Islet precursor cell (in vitro differentiated cells): ENCODE measurements at regions not wholly inside any gene's neighbourhood (a gene's known extent, or its start where the extent isn't known, plus 50 kb on each side); places are given as distances from the start of the nearest gene placed in this dataset.
"Not testable (repeated sequence)": the region's sequence is repeated elsewhere in the genome, so short reads cannot be mapped to it uniquely, and the experiment has no call there.

Experiments
- DNase-seq: peaks from one replicate; pipeline ENCODE4 v3.0.0-alpha.2; 2018

- DNase-seq: not testable (repeated sequence)
Observed at GRCh38 chr14:105662043-105662442, 135.7 kb downstream of the TMEM121 start.

GRCh38 chr14:105662592-105662991 lies 136.2 kb downstream of the TMEM121 start:
- not testable (repeated sequence) for DNase-seq

GRCh38 chr14:105663323-105663722 lies 136.9 kb downstream of the TMEM121 start:
- DNase-seq: not testable (repeated sequence)

GRCh38 chr14:105663818-105664596 lies 137.6 kb downstream of the TMEM121 start:
- not testable (repeated sequence) for DNase-seq

- DNase-seq: no peak
Observed at GRCh38 chr14:105664691-105665090, 138.3 kb downstream of the TMEM121 start.

DNA sequence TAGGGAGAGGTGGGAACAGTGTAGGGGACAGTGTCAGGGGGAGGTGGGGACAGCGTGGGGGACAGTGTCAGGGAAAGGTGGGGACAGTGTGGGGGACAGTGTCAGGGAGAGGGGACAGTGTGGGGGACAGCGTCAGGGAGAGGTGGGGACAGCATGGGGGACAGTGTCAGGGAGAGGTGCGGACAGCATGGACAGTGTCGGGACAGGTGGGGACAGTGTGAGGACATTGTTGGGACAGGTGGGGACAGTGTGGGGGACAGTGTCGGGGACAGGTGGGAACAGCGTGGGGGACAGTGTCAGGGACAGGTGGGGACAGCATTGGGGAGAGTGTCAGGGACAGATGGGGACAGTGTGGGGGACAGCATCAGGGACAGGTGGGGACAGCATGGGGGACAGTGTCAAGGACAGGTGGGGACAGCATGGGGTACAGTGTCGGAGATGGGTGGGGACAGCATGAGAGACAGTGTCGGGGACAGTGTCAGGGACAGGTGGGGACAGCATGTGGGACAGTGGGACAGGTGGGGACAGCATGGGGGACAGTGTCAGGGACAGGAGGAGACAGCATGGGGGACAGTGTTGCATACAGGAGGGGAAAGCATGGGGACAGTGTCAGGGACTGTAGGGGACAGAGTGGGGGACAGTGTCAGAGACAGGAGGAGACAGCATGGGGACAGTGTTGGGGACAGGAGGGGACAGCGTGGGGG lies 139.0 kb downstream of the TMEM121 start:
- DNase-seq: no peak

DNA sequence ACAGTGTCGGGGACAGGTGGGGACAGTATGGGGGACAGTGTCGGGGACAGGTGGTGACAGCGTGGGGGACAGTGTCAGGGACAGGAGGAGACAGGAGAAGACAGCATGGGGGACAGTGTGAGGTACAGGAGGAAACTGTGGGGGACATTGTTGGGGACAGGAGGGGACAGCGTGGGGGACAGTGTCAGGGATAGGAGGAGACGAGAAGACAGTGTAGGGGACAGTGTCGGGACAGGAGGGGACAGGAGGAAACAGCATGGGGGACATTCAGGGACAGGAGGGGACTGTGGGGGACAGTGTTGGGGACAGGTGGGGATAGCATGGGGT lies 139.5 kb downstream of the TMEM121 start:
- no peak for DNase-seq

GRCh38 chr14:105666420-105666819 lies 140.0 kb downstream of the TMEM121 start:
- no peak for DNase-seq

DNA sequence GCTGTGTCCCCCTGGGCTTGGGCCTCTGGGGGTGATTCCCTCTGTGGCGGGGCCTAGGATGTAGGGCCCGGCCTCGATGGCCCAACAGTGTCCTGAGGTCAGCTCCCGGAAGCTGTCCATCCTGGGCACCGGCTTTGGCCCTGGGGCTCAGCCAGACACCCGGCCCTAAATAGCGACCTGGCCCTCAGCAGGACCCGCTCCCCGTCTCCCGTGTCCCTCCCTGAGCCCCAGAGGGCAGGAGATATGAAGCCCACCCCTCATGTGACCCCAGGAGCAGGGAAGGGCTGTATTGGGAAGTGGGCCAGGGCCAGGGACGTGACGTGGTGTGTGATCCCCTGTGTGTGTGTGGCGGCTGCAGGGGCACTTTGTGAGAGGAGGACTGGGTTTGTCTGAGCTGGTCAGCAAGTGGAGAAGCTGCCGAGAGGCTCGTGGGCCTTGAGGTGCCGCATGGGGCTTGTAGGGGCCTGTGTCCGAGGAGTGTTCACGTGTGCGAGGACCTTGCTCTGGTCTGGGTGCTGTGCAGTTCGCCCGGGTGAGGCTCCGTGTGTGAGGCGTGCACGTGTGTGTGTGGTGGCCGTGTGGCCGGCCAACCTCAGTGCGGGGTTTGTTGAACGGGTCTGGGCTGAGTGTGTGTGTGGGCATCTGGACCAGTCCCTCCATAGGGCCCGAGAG lies 140.7 kb downstream of the TMEM121 start:
- not testable (repeated sequence) for DNase-seq

- DNase-seq: not testable (repeated sequence)
Observed at GRCh38 chr14:105667663-105668020, 141.3 kb downstream of the TMEM121 start.

GRCh38 chr14:105668021-105668420 lies 141.6 kb downstream of the TMEM121 start:
- not testable (repeated sequence) for DNase-seq

DNA sequence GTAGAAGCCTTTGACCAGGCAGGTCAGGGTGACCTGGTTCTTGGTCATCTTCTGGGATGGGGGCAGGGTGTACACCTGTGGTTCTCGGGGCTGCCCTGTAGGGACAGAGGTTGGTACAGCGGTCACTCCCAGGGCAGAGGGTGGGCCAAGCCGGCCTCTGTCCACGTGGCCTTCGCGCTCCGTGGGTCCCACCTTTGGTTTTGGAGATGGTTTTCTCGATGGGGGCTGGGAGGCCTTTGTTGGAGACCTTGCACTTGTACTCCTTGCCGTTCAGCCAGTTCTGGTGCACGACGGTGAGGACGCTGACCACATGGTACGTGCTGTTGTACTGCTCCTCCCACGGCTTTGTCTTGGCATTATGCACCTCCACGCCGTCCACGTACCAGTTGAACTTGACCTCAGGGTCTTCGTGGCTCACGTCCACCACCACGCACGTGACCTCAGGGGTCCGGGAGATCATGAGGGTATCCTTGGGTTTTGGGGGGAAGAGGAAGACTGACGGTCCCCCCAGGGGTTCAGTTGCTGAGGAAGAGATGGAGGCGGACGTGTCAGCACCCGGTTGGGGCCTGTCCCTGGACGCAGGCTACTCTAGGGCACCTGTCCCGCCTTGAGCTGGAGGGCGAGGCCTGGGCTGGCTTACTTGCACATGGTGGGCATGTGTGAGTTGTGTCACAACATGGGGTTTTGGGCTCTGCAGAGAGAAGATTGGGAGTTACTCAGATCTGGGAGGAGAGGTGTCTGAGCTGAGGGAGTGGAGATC lies 142.3 kb downstream of the TMEM121 start:
- DNase-seq: not testable (repeated sequence)

DNA sequence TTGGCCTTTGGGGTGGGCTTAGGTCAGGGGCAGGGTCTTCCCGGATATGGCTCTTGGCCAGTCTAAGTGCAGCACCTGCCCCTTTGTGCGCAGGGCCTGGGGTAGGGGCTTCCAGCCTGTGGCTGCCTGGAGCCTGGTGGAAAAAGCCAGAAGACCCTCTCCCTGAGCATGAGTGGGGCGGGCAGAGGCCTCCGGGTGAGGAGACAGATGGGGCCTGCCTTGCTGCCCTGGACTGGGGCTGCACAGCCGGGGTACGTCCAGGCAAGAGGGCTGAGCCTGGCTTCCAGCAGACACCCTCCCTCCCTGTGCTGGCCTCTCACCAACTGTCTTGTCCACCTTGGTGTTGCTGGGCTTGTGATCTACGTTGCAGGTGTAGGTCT lies 142.8 kb downstream of the TMEM121 start:
- not testable (repeated sequence) for DNase-seq

DNA sequence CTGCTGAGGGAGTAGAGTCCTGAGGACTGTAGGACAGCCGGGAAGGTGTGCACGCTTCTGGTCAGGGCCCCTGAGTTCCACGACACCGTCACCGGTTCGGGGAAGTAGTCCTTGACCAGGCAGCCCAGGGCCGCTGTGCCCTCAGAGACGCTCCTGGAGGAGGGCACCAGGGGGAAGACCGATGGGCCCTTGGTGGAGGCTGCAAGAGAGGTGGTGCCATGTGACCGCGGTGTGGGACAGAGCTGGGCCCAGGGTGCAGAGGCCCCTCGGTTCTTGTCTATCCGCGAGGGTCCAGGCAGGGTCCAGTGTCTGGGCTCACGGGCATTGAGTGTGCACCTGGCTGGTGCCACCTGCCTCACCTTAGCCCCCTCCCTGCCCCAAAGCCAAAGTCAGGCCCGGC lies 143.3 kb downstream of the TMEM121 start:
- not testable (repeated sequence) for DNase-seq

GRCh38 chr14:105672450-105673200 lies 146.2 kb downstream of the TMEM121 start:
- DNase-seq: not testable (repeated sequence)

DNA sequence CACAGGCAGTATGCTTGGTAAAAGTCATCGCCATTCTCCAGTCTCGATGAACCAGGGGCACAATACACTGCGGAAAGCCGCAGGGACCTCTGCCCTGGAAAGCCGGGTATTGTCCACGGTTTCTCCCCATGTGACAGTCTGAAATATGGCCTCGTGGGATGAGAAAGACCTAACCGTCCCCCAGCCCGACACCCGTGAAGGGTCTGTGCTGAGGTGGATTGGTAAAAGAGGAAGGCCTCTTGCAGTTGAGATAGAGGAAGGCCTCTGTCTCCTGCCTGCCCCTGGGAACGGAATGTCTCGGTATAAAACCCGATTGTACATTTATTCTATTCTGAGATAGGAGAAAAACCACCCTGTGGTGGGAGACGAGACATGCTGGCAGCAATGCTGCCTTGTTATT lies 149.1 kb downstream of the TMEM121 start:
- DNase-seq: not testable (repeated sequence)

DNA sequence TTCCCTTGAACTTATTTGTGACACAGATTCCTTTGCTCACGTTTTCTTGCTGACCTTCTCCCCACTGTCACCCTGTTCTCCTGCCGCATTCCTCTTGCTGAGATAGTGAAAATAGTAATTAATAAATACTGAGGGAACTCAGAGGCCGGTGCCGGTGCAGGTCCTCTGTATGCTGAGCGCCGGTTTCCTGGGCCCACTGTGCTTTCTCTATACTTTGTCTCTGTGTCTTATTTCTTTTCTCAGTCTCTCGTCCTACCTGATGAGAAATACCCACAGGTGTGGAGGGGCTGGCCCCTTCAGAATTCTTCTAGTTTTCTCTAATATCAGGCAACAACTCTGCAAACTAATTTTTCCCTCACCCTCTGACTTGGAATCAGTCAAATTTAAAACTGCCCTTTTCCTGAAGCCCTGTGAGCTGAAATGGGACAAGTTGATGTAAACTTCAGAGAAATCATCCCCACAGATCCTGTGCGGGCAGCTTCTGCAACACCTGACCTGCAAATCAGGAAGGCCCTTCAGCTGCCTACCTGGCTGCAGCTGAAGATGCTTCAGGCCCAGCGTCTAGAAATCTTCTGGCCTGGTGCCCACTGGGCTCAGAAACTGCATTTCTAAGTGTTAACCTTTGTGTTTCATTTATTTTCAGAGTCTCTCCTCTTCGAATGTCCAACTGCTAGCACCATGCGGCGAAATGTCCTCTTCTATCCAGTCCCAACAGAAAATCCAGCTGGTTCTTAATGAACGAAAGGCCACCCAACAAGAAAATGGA lies 149.7 kb downstream of the TMEM121 start:
- not testable (repeated sequence) for DNase-seq

- DNase-seq: not testable (repeated sequence)
Observed at GRCh38 chr14:105678057-105678456, 151.7 kb downstream of the TMEM121 start.

DNA sequence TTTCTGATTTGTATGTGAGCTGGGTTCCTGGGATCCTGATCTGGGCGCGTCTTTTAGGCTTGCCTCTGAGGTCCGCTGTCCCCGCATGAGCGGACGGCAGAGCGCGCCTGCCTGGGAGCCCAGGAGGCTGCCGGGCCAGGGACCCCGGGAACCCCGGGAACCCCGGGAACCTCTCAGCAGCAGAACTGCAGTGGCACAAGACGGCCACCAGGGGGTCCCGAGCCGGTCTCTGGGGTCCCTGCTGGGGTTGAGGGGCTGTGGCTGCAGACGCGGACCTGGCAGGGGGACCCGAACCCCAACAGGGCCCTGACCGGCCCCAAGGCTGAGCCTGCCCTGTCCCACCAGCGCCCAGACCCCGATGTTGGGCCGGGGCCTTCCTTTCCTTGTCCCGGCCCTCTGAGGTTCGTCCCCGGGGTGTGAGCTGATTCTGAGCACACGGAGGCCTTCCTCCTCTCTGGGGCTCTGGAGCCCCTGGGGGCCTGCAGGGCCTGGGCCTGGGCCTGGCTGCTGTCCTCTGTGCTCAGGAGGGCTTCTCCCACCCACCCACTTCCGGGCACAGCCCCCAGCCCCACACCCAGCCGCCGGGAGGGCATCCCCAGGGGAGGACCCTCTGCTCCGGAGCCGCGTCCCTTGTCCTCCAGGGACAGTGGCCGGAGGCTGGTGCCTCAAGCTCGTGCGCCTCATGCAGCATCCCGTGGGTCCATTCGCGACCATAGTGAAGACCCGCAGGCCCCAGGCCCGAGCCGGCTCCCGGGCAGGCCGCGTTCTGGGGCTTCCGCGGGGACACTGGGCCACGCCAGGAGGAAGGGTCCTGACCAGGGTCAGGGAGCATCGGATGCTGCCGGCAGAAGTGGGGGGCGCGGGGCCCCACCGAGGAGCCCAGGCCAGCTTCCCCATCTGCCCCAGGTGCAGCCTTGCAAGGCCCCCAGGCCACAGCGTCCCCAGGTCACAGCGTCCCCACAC lies 152.9 kb downstream of the TMEM121 start:
- DNase-seq: not testable (repeated sequence)
